HEK293 (cell line): ENCODE measurements at regions not wholly inside any gene's neighbourhood (a gene's known extent, or its start where the extent isn't known, plus 50 kb on each side); places are given as distances from the start of the nearest gene placed in this dataset.

ENCODE experiments used
- CTCF ChIA-PET: fragments of 350-600 bp; formaldehyde crosslinking; extraction: SDS; loops from one replicate; lab custom pipeline; 2021; ENCODE audit warnings: antibody characterized with exemption; lab: Yijun Ruan, JAX
- POLR2A ChIA-PET: fragments of 300-600 bp; formaldehyde crosslinking; extraction: SDS; loops from one replicate; lab custom pipeline; 2020; ENCODE audit warnings: antibody characterized with exemption, inconsistent platforms; lab: Yijun Ruan, JAX
- H3K27ac ChIP-seq: fragments of 200-500 bp; sonication (Bioruptor generic); 2 replicates; pipeline ENCODE4 v1.5.1; 2014; ENCODE audit warnings: low read depth, low read length, control low read depth, inconsistent platforms; ENCODE audit errors: extremely low read depth
- H3K36me3 ChIP-seq, 2 experiments: fragments of 200-500 bp in 1 of 2; sonication (Bioruptor generic) in 1 of 2; 1 replicate in 1 of 2; 2 replicates in 1 of 2; pipeline ENCODE4 v1.5.1; 2014 to 2017; ENCODE audit warnings: inconsistent platforms in 2 of 2, low read length in 2 of 2; ENCODE audit not compliant: control insufficient read depth in 2 of 2, insufficient read depth in 1 of 2
- H3K4me1 ChIP-seq: fragments of 200-500 bp; sonication (Bioruptor generic); 2 replicates; pipeline ENCODE4 v1.5.1; 2014; ENCODE audit warnings: mild to moderate bottlenecking, low read length, inconsistent platforms; ENCODE audit not compliant: control insufficient read depth, insufficient read depth
- H3K4me3 ChIP-seq: 2 replicates; pipeline ENCODE4 v1.5.1; 2011; ENCODE audit warnings: low read depth, mild to moderate bottlenecking, control low read depth, low read length, moderate library complexity
- H3K9me3 ChIP-seq: fragments of 200-500 bp; sonication (Bioruptor generic); 2 replicates; pipeline ENCODE4 v1.5.1; 2014; ENCODE audit warnings: low read depth, low read length, inconsistent platforms; ENCODE audit not compliant: control insufficient read depth, insufficient read depth
- MYNN ChIP-seq: fragments of 450-650 bp; formaldehyde crosslinking; IDR thresholded peaks from 2 replicates; pipeline ENCODE4 v1.5.1; 2016; ENCODE audit warnings: missing biosample characterization, missing genetic modification characterization, borderline replicate concordance
- RBAK ChIP-seq: fragments of 450-650 bp; formaldehyde crosslinking; IDR thresholded peaks from 2 replicates; pipeline ENCODE4 v1.5.1; 2016; ENCODE audit warnings: missing biosample characterization, missing genetic modification characterization
- YY2 ChIP-seq: fragments of 450-650 bp; formaldehyde crosslinking; IDR thresholded peaks from 2 replicates; pipeline ENCODE4 v1.5.1; 2016; ENCODE audit warnings: missing biosample characterization, missing genetic modification characterization
- ZBTB21 ChIP-seq: fragments of 450-650 bp; formaldehyde crosslinking; IDR thresholded peaks from 2 replicates; pipeline ENCODE4 v1.5.1; 2017; ENCODE audit warnings: missing biosample characterization, missing genetic modification characterization
- ZFP37 ChIP-seq: fragments of 450-650 bp; formaldehyde crosslinking; IDR thresholded peaks from 2 replicates; pipeline ENCODE4 v1.5.1; 2016; ENCODE audit warnings: missing biosample characterization, missing genetic modification characterization
- ZNF146 ChIP-seq: fragments of 450-650 bp; formaldehyde crosslinking; IDR thresholded peaks from 2 replicates; pipeline ENCODE4 v1.5.1; 2016; ENCODE audit warnings: missing biosample characterization, missing genetic modification characterization
- ZNF239 ChIP-seq: fragments of 450-650 bp; formaldehyde crosslinking; IDR thresholded peaks from 2 replicates; pipeline ENCODE4 v1.5.1; 2016; ENCODE audit warnings: missing biosample characterization, missing genetic modification characterization
- ZNF510 ChIP-seq: fragments of 450-650 bp; formaldehyde crosslinking; IDR thresholded peaks from 2 replicates; pipeline ENCODE4 v1.5.1; 2018; ENCODE audit warnings: mild to moderate bottlenecking, missing genetic modification characterization, missing biosample characterization; ENCODE audit not compliant: insufficient replicate concordance
- ZNF558 ChIP-seq: fragments of 450-650 bp; formaldehyde crosslinking; IDR thresholded peaks from 2 replicates; pipeline ENCODE4 v1.5.1; 2016; ENCODE audit warnings: missing biosample characterization, missing genetic modification characterization
- ZNF660 ChIP-seq: fragments of 450-650 bp; IDR thresholded peaks from 2 replicates; pipeline ENCODE4 v1.5.1; 2018; ENCODE audit warnings: missing biosample characterization, mild to moderate bottlenecking, missing genetic modification characterization
- ZNF776 ChIP-seq: fragments of 450-650 bp; formaldehyde crosslinking; IDR thresholded peaks from 2 replicates; pipeline ENCODE4 v1.5.0; 2017; ENCODE audit warnings: missing biosample characterization, missing genetic modification characterization, borderline replicate concordance
- TF ChIP-seq, protein P1 (sequence below): fragments of 450-650 bp; formaldehyde crosslinking; IDR thresholded peaks from 2 replicates; pipeline ENCODE4 v1.5.1; 2016; ENCODE audit warnings: missing biosample characterization, missing genetic modification characterization
- TF ChIP-seq, protein P2 (sequence below): fragments of 450-650 bp; formaldehyde crosslinking; IDR thresholded peaks from 2 replicates; pipeline ENCODE4 v1.5.1; 2017; ENCODE audit warnings: missing biosample characterization, mild to moderate bottlenecking, missing genetic modification characterization, moderate library complexity
- TF ChIP-seq, protein P3 (sequence below): fragments of 450-650 bp; formaldehyde crosslinking; IDR thresholded peaks from 2 replicates; pipeline ENCODE4 v1.5.1; 2016; ENCODE audit warnings: missing biosample characterization, missing genetic modification characterization
- TF ChIP-seq, protein P4 (sequence below): fragments of 450-650 bp; formaldehyde crosslinking; IDR thresholded peaks from 2 replicates; pipeline ENCODE4 v1.5.1; 2016; ENCODE audit warnings: missing biosample characterization, missing genetic modification characterization
- TF ChIP-seq, protein P5 (sequence below): fragments of 450-650 bp; formaldehyde crosslinking; IDR thresholded peaks from 2 replicates; pipeline ENCODE4 v1.5.1; 2017; ENCODE audit warnings: missing biosample characterization, missing genetic modification characterization

DNA sequence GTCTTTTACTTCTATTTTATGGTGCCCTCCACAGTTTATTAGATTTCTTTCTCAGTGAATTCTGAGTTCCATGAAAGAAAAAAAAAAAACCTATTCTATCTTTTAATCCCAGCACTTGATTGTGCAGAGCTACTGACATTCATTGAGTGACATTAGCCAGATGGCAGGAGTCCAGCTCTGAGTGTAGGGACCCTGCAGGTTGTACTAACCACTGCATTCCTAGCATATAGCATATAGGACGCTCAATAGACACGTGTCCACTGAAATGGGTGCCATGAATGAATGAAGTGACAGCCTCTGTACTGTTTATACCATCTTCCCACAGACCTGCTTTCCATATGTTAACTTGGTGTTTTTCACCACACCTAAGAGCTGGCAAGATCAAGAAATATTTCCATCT is 206.3 kb downstream of the RAP2A start:
- H3K36me3 ChIP-seq = no peaks in the 10 kb centered on the region
- H3K4me3 ChIP-seq = no peak overlapping the region
- no peak overlapping the region for H3K27ac ChIP-seq
- no peak for TF ChIP-seq ZNF776 (tag by site-specific recombination)
- TF ChIP-seq ZNF146 (tag by site-specific recombination) = no peak
- TF ChIP-seq YY2 (tag by site-specific recombination) = no peak
- TF ChIP-seq, protein P1, sequence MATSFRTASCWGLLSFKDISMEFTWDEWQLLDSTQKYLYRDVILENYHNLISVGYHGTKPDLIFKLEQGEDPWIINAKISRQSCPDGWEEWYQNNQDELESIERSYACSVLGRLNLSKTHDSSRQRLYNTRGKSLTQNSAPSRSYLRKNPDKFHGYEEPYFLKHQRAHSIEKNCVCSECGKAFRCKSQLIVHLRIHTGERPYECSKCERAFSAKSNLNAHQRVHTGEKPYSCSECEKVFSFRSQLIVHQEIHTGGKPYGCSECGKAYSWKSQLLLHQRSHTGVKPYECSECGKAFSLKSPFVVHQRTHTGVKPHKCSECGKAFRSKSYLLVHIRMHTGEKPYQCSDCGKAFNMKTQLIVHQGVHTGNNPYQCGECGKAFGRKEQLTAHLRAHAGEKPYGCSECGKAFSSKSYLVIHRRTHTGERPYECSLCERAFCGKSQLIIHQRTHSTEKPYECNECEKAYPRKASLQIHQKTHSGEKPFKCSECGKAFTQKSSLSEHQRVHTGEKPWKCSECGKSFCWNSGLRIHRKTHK (tag by site-specific recombination) = no peak
- TF ChIP-seq, protein P2, sequence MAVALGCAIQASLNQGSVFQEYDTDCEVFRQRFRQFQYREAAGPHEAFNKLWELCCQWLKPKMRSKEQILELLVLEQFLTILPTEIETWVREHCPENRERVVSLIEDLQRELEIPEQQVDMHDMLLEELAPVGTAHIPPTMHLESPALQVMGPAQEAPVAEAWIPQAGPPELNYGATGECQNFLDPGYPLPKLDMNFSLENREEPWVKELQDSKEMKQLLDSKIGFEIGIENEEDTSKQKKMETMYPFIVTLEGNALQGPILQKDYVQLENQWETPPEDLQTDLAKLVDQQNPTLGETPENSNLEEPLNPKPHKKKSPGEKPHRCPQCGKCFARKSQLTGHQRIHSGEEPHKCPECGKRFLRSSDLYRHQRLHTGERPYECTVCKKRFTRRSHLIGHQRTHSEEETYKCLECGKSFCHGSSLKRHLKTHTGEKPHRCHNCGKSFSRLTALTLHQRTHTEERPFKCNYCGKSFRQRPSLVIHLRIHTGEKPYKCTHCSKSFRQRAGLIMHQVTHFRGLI (tag by site-specific recombination) = no peak
- no peak for TF ChIP-seq ZNF510 (tag by site-specific recombination)
- TF ChIP-seq ZBTB21 (tag by site-specific recombination) = no peak
- no peak for TF ChIP-seq ZNF239 (tag by site-specific recombination)
- TF ChIP-seq ZFP37 (tag by site-specific recombination) = no peak
- TF ChIP-seq MYNN (tag by site-specific recombination) = no peak
- no peak for TF ChIP-seq ZNF558 (tag by site-specific recombination)
- TF ChIP-seq, protein P3, sequence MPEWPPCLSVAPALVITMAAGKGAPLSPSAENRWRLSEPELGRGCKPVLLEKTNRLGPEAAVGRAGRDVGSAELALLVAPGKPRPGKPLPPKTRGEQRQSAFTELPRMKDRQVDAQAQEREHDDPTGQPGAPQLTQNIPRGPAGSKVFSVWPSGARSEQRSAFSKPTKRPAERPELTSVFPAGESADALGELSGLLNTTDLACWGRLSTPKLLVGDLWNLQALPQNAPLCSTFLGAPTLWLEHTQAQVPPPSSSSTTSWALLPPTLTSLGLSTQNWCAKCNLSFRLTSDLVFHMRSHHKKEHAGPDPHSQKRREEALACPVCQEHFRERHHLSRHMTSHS (tag by site-specific recombination) = no peak
- no peak for TF ChIP-seq ZNF660 (tag by site-specific recombination)
- H3K9me3 ChIP-seq = no peaks in the 10 kb centered on the region
- POLR2A ChIA-PET = no interaction called here
- no peaks in the 10 kb centered on the region for H3K4me1 ChIP-seq
- CTCF ChIA-PET = no interaction called here

DNA sequence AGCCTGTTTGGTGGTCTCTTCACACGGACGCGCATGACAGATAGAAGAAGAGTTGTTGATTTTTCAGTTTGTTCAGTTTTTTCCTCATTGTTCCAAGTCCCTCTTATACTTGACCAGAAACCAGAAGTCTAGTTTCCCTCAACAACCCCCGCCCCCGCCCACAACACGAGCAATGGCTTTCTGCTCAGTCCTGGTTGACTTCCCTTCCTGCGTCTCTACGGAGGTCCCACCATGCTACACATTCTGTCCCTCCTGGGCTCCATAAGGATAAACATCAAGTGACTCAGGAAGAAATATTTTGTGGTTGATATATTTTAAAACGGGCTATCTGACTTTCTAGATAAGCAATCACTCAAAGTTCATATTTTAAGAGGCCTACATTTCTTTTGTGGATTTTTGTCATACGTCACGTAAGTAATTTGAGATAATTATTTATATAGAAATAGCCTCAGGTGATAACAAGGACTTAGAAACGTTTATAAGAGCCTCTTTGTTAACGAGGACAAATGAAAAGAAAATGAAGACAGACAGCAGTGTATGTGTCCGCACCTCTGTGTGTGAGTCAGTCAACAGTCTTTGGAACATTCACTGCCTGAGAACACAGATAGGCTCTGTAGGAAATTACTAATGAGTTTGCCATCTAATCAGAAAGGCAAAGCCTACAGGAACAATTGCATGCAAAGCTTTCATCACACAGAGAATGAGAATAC is 214.4 kb downstream of the RAP2A start:
- Histone ChIP-seq H3K9me3 (no peaks in the 10 kb centered on the region), H3K27ac (no peak overlapping the region), H3K4me1 (no peaks in the 10 kb centered on the region), H3K4me3 (no peak overlapping the region), H3K36me3 (no peaks in the 10 kb centered on the region)
- POLR2A ChIA-PET = no interaction called here
- TF ChIP-seq, protein P4, sequence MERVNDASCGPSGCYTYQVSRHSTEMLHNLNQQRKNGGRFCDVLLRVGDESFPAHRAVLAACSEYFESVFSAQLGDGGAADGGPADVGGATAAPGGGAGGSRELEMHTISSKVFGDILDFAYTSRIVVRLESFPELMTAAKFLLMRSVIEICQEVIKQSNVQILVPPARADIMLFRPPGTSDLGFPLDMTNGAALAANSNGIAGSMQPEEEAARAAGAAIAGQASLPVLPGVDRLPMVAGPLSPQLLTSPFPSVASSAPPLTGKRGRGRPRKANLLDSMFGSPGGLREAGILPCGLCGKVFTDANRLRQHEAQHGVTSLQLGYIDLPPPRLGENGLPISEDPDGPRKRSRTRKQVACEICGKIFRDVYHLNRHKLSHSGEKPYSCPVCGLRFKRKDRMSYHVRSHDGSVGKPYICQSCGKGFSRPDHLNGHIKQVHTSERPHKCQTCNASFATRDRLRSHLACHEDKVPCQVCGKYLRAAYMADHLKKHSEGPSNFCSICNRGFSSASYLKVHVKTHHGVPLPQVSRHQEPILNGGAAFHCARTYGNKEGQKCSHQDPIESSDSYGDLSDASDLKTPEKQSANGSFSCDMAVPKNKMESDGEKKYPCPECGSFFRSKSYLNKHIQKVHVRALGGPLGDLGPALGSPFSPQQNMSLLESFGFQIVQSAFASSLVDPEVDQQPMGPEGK (tag by site-specific recombination) = no peak
- TF ChIP-seq, protein P5, sequence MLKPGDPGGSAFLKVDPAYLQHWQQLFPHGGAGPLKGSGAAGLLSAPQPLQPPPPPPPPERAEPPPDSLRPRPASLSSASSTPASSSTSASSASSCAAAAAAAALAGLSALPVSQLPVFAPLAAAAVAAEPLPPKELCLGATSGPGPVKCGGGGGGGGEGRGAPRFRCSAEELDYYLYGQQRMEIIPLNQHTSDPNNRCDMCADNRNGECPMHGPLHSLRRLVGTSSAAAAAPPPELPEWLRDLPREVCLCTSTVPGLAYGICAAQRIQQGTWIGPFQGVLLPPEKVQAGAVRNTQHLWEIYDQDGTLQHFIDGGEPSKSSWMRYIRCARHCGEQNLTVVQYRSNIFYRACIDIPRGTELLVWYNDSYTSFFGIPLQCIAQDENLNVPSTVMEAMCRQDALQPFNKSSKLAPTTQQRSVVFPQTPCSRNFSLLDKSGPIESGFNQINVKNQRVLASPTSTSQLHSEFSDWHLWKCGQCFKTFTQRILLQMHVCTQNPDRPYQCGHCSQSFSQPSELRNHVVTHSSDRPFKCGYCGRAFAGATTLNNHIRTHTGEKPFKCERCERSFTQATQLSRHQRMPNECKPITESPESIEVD (tag by site-specific recombination) = no peak
- no peak for TF ChIP-seq RBAK (tag by site-specific recombination)
- CTCF ChIA-PET = interaction anchor here (0.6 kb wide), 1 partner anchor 258 kb away, joined by 3 read pairs; no protein-coding TSS in a partner anchor
